AG09309 (cell line): ENCODE measurements at regions not wholly inside any gene's neighbourhood (a gene's known extent, or its start where the extent isn't known, plus 50 kb on each side); places are given as distances from the start of the nearest gene placed in this dataset.

ENCODE experiments used
- DNase-seq: peaks from one replicate; pipeline ENCODE4 v3.0.0-alpha.2; 2010; ENCODE audit warnings: low read depth
- H3K4me3 ChIP-seq: 2 replicates; pipeline ENCODE4 v1.5.1; 2011; ENCODE audit warnings: mild to moderate bottlenecking, low read depth, low read length, moderate library complexity; ENCODE audit not compliant: control insufficient read depth
- TF ChIP-seq, protein P1 (sequence below): IDR thresholded peaks from 2 replicates; pipeline ENCODE4 v1.5.1; 2011; ENCODE audit warnings: mild to moderate bottlenecking, low read depth, low read length, inconsistent platforms; ENCODE audit not compliant: insufficient read depth, control insufficient read depth; ENCODE audit errors: missing control alignments

DNA sequence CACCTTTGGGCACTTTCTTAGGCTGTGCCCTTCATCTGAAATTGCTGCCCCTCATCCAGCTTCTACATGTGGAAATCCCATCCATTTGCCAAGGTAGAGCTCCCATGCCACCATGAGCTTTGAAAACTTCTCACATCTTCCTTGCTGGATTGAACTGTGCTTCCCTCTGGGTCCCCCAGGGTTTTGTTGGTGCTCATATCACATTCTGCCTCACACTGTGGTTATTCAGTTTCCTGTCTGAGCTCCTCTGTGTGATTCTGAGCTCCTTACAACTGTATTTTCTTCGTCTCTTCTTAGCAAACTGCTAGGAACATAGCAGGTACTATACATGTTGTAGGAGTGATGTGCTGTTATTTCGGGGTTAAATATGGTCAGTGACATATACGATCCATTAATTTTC, 74.9 kb upstream of the KL start:
- no peak for DNase-seq
- H3K4me3 ChIP-seq, result no peak overlapping the region
- TF ChIP-seq, protein P1, sequence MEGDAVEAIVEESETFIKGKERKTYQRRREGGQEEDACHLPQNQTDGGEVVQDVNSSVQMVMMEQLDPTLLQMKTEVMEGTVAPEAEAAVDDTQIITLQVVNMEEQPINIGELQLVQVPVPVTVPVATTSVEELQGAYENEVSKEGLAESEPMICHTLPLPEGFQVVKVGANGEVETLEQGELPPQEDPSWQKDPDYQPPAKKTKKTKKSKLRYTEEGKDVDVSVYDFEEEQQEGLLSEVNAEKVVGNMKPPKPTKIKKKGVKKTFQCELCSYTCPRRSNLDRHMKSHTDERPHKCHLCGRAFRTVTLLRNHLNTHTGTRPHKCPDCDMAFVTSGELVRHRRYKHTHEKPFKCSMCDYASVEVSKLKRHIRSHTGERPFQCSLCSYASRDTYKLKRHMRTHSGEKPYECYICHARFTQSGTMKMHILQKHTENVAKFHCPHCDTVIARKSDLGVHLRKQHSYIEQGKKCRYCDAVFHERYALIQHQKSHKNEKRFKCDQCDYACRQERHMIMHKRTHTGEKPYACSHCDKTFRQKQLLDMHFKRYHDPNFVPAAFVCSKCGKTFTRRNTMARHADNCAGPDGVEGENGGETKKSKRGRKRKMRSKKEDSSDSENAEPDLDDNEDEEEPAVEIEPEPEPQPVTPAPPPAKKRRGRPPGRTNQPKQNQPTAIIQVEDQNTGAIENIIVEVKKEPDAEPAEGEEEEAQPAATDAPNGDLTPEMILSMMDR, result no peak

DNA sequence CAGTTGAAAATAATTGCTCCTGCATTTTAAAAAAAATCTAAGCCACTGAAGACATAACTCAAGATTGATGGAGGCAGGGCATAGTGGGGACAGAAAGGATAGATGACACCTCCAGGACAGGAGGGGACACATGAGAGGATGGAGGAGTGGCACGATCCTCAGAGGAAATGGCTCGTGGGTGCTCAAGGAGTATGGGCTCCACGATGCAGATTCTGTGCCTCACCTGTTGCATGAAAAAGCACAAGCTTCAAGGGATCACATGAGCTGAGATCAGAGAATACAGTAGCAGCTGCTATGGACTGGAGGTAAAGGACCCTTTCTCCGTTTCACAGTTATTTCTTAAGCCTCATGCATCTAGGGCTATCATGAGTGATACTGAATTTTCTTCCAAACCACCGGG, 69.7 kb upstream of the KL start:
- TF ChIP-seq, protein P1, result no peak
- no peak overlapping the region for H3K4me3 ChIP-seq
- DNase-seq, result no peak

DNA sequence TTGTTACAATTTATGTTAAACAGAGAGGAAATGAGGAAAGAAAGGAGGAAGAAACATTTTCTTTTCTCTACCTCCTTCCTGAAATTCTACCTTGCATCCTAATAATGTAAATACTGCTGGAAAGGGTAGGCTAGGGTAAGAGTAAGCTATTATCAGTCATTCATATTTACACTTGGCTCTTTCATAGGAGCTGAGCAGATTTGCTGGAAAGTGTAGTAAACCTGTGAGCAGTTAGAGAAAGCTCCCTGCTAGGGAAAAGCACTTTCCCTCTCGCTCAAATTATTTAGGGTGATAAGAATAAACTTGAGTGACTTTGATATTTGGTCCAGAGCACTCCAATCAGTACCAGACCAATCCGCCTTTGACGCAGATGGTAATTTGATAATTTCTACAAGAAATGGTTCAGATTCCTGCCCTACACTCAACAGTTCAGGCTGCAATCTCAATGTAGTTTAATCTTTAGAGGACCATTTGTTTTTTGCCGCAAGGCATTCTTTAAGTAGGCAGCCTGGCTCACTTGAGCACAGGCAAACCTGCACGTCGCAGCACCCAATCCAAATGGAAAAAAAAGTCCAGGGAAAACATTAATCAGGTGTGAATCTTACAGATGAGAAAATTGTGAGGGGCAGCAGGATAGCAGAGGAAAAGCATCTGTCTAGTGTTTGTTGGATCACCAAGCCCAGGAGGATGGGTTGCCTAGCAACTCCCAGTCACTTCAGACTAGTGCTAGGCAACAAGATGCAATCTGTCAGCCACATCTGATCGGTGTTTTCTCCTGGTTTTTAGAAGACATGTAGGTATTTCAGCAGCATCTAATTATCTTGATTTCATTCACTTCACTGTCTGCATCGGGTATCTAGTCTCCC, 68.6 kb upstream of the KL start:
- TF ChIP-seq, protein P1, result no peak
- DNase-seq, result no peak
- H3K4me3 ChIP-seq, result no peak overlapping the region

DNA sequence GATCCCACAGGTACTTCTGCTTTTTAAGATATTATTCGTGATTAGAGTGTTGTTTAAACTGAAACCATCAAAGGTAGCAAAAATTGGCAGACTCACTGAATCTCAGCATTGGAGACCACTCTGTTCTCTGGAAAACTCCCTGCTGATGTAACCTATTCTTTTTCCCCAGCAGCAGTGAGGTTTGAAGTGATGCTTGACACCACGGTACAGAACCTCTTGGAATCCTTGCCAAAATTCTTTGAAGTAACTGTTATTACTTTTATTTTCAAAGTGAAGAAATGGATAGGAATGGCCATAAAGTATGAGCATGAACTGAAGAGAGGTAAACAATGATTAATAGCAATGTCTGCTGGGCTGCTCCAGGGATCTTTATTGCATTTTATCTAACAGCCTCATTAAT, 66.4 kb upstream of the KL start:
- H3K4me3 ChIP-seq, result no peak overlapping the region
- TF ChIP-seq, protein P1, result no peak
- no peak for DNase-seq

DNA sequence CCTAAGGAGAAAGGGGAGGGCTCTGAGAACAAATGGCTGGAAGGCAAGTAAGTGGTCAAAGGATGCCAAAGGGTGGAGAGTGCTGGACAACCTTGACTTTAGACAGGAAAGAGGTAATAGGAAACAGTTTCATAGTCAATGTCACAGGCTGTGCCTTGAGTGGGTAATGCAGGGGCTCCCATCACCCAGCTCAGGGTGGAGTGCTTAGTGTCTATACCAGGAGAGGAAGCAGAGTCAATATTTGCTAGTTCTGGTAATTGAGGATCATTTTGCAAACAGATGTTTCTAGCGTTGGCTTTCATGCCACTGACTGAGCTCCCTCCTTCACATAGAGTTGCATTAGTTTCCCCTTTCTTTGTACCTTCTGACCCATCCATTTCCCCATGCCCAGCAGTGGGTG, 64.6 kb upstream of the KL start:
- TF ChIP-seq, protein P1, result no peak
- no peak overlapping the region for H3K4me3 ChIP-seq
- DNase-seq, result no peak

DNA sequence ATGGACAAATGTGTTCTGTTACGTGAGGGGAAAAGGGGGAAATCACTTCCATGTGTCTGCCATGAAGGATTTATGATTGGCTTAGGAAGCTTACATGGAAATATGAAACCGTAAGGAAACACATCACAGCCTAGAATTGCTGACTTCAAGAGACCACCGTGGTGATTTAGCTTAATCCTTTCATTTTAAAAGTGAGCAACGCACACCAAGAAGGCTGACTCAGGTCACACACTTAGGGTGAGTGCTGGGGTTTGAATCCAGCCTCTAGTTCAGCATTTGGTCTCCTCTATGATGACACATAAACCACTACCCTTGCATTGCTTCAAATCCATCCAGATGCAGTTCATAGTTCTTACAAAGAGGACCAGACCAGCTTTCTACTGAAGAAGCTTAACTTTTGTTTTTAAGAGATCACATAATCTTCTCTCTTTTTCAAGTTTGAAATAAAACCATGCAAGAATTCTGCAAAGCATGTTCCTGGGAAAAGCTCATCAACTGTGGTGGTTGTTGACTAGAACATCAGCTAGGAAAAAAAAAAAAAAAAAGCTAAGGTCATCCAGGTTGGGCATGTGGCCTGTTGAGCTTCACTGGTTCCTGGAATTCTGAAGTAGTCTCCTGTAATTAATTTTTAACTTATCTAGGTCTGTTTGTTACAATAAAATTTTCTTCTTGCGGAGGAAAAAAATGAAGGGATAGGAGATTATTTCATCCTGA, 60.2 kb upstream of the KL start:
- H3K4me3 ChIP-seq, result no peak overlapping the region
- TF ChIP-seq, protein P1, result no peak
- DNase-seq, result no peak
